Neural progenitor cell (in vitro differentiated cells): ENCODE measurements at regions not wholly inside any gene's neighbourhood (a gene's known extent, or its start where the extent isn't known, plus 50 kb on each side); places are given as distances from the start of the nearest gene placed in this dataset.
A peak's percentile ranks its signal among the peaks of the same experiment; 100 is the strongest.

ENCODE experiments used
- DNase-seq: peaks from one replicate; pipeline ENCODE4 v3.0.0-alpha.2; 2016; ENCODE audit warnings: low spot score
- H2AFZ ChIP-seq: fragments of 200-600 bp; sonication (generic); replicated peaks from 2 replicates; pipeline ENCODE4 v1.6.1; 2016; ENCODE audit warnings: antibody characterized with exemption
- H3F3A ChIP-seq: fragments of 200-600 bp; sonication (generic); 2 replicates; pipeline ENCODE4 v1.6.1; 2016; ENCODE audit warnings: antibody characterized with exemption, low read depth
- H3K27ac ChIP-seq: fragments of 200-600 bp; sonication (generic); 2 replicates; pipeline ENCODE4 v1.5.1; 2016; ENCODE audit warnings: mild to moderate bottlenecking
- H3K27me3 ChIP-seq: fragments of 200-600 bp; sonication (generic); 2 replicates; pipeline ENCODE4 v1.6.1; 2016; ENCODE audit warnings: mild to moderate bottlenecking, moderate library complexity
- H3K36me3 ChIP-seq: fragments of 200-600 bp; sonication (generic); 2 replicates; pipeline ENCODE4 v1.5.1; 2016
- H3K4me1 ChIP-seq: fragments of 200-600 bp; sonication (generic); 2 replicates; pipeline ENCODE4 v1.6.1; 2016; ENCODE audit warnings: mixed run types
- H3K4me2 ChIP-seq: fragments of 200-600 bp; sonication (generic); 2 replicates; pipeline ENCODE4 v1.6.1; 2016
- H3K4me3 ChIP-seq: fragments of 200-600 bp; sonication (generic); 2 replicates; pipeline ENCODE4 v1.5.1; 2016
- H3K79me2 ChIP-seq: fragments of 200-600 bp; sonication (generic); 2 replicates; pipeline ENCODE4 v1.6.1; 2016; ENCODE audit warnings: low read depth
- H3K9ac ChIP-seq: fragments of 200-600 bp; sonication (generic); 2 replicates; pipeline ENCODE4 v1.6.1; 2016
- H3K9me3 ChIP-seq: fragments of 200-600 bp; sonication (generic); 2 replicates; pipeline ENCODE4 v1.5.1; 2016; ENCODE audit warnings: low read depth
- H4K20me1 ChIP-seq: fragments of 200-600 bp; sonication (generic); 2 replicates; pipeline ENCODE4 v1.6.1; 2016; ENCODE audit warnings: low read depth
- H3K27ac Mint-ChIP-seq: 3 replicates; pipeline ENCODE4 v1.8.0; 2021; ENCODE audit warnings: mixed read lengths
- H3K27me3 Mint-ChIP-seq: 2 replicates; pipeline ENCODE4 v1.8.0; 2022; ENCODE audit warnings: low read depth, mild to moderate bottlenecking, inconsistent platforms, moderate library complexity, mixed read lengths; ENCODE audit not compliant: insufficient read depth
- H3K36me3 Mint-ChIP-seq: 3 replicates; pipeline ENCODE4 v1.8.0; 2021; ENCODE audit warnings: mixed read lengths
- H3K4me1 Mint-ChIP-seq: 3 replicates; pipeline ENCODE4 v1.8.0; 2021; ENCODE audit warnings: mixed read lengths
- H3K4me3 Mint-ChIP-seq: 3 replicates; pipeline ENCODE4 v1.8.0; 2021; ENCODE audit warnings: mild to moderate bottlenecking, moderate library complexity, mixed read lengths
- H3K9me3 Mint-ChIP-seq: 3 replicates; pipeline ENCODE4 v1.8.0; 2020; ENCODE audit warnings: mixed read lengths
- CTCF ChIP-seq: fragments of 200-600 bp; sonication (generic); IDR thresholded peaks from 2 replicates; pipeline ENCODE4 v1.5.1; 2017; ENCODE audit warnings: antibody characterized with exemption, mild to moderate bottlenecking
- EZH2 ChIP-seq: fragments of 200-600 bp; sonication (generic); IDR thresholded peaks from 2 replicates; pipeline ENCODE4 v1.6.1; 2017; ENCODE audit warnings: antibody characterized with exemption, mild to moderate bottlenecking, moderate library complexity
- EZH2phosphoT487 ChIP-seq: fragments of 200-600 bp; sonication (generic); IDR thresholded peaks from 2 replicates; pipeline ENCODE4 v1.6.1; 2017; ENCODE audit warnings: antibody characterized with exemption

GRCh38 chr14:98103705-98104104 is 1168.3 kb downstream of the BCL11B start:
- no peaks in the 10 kb centered on the region for H3K36me3 ChIP-seq
- no peak overlapping the region for H3K9ac ChIP-seq
- Mint-ChIP-seq H3K4me1 (no peaks in the 10 kb centered on the region), H3K36me3 (no peaks in the 10 kb centered on the region), H3K4me3 (no peak overlapping the region), H3K27me3 (peaks cover 2% of the 10 kb centered on the region), H3K9me3 (no peaks in the 10 kb centered on the region), H3K27ac (no peak overlapping the region)
- H3K4me2 ChIP-seq = no peak overlapping the region
- no peaks in the 10 kb centered on the region for H3K9me3 ChIP-seq
- H3F3A ChIP-seq = no peaks in the 10 kb centered on the region
- H3K4me3 ChIP-seq = no peak overlapping the region
- H2AFZ ChIP-seq = no peak overlapping the region
- no peaks in the 10 kb centered on the region for H3K79me2 ChIP-seq
- no peaks in the 10 kb centered on the region for H3K4me1 ChIP-seq
- no peaks in the 10 kb centered on the region for H3K27me3 ChIP-seq
- no peak overlapping the region for H3K27ac ChIP-seq
- no peaks in the 10 kb centered on the region for H4K20me1 ChIP-seq
- TF ChIP-seq EZH2 (no peak), EZH2phosphoT487 (no peak), CTCF (no peak)
- DNase-seq = no peak

GRCh38 chr14:98109326-98109725 is 1162.7 kb downstream of the BCL11B start:
- Mint-ChIP-seq H3K4me1 (peaks cover 4% of the 10 kb centered on the region), H3K36me3 (no peaks in the 10 kb centered on the region), H3K9me3 (no peaks in the 10 kb centered on the region)

GRCh38 chr14:98112194-98112780 is 1159.7 kb downstream of the BCL11B start:
- Histone ChIP-seq H3K4me1 (peaks cover 2% of the 10 kb centered on the region), H2AFZ (no peak overlapping the region), H4K20me1 (no peaks in the 10 kb centered on the region), H3K27ac (no peak overlapping the region), H3K4me3 (no peak overlapping the region), H3K9ac (no peak overlapping the region), H3K36me3 (no peaks in the 10 kb centered on the region), H3K4me2 (no peak overlapping the region), H3K9me3 (no peaks in the 10 kb centered on the region), H3K27me3 (no peaks in the 10 kb centered on the region), H3F3A (no peaks in the 10 kb centered on the region), H3K79me2 (no peaks in the 10 kb centered on the region)
- peak; percentile 36 for DNase-seq
- Mint-ChIP-seq H3K4me1 (peaks cover 4% of the 10 kb centered on the region), H3K9me3 (peaks cover 3% of the 10 kb centered on the region), H3K36me3 (no peaks in the 10 kb centered on the region), H3K27ac (no peak overlapping the region), H3K27me3 (peaks cover 2% of the 10 kb centered on the region), H3K4me3 (no peak overlapping the region)
- TF ChIP-seq CTCF (no peak), EZH2 (no peak), EZH2phosphoT487 (no peak)

More at GRCh38 chr14:98109326-98109725, 1162.7 kb downstream of the BCL11B start:
- H3K9me3 ChIP-seq = no peaks in the 10 kb centered on the region
- no peak overlapping the region for H3K9ac ChIP-seq
- H3F3A ChIP-seq = no peaks in the 10 kb centered on the region
- H2AFZ ChIP-seq = no peak overlapping the region
- H3K4me2 ChIP-seq = no peak overlapping the region
- H3K4me3 Mint-ChIP-seq = no peak overlapping the region
- no peak overlapping the region for H3K4me3 ChIP-seq
- H3K27ac Mint-ChIP-seq = no peak overlapping the region
- DNase-seq = no peak
- peaks cover 2% of the 10 kb centered on the region for H3K4me1 ChIP-seq
- H3K79me2 ChIP-seq = no peaks in the 10 kb centered on the region
- TF ChIP-seq EZH2phosphoT487 = no peak
- no peak for TF ChIP-seq EZH2
- no peak for TF ChIP-seq CTCF
- H4K20me1 ChIP-seq = no peaks in the 10 kb centered on the region
- H3K27me3 Mint-ChIP-seq = no peaks in the 10 kb centered on the region
- H3K27ac ChIP-seq = no peak overlapping the region
- H3K27me3 ChIP-seq = no peaks in the 10 kb centered on the region
- H3K36me3 ChIP-seq = no peaks in the 10 kb centered on the region
